Activated T-cell treated with anti-CD3 and anti-CD28 coated beads, Interleukin-2, amount 50 U/mL, for 24 hours (primary cell): ENCODE measurements at regions not wholly inside any gene's neighbourhood (a gene's known extent, or its start where the extent isn't known, plus 50 kb on each side); places are given as distances from the start of the nearest gene placed in this dataset.

Experiments
- DNase-seq: peaks from one replicate; pipeline ENCODE4 v3.0.0-alpha.2; 2020
- H3K27ac Mint-ChIP-seq: 2 replicates; pipeline ENCODE4 v1.8.0; 2020; ENCODE audit warnings: mild to moderate bottlenecking, mixed read lengths
- H3K27me3 Mint-ChIP-seq: 2 replicates; pipeline ENCODE4 v1.8.0; 2020; ENCODE audit warnings: mixed read lengths
- H3K36me3 Mint-ChIP-seq: 2 replicates; pipeline ENCODE4 v1.8.0; 2020; ENCODE audit warnings: low read depth, mixed read lengths
- H3K4me1 Mint-ChIP-seq: 2 replicates; pipeline ENCODE4 v1.8.0; 2020; ENCODE audit warnings: low read depth, mixed read lengths
- H3K4me3 Mint-ChIP-seq: 2 replicates; pipeline ENCODE4 v1.8.0; 2020; ENCODE audit warnings: mild to moderate bottlenecking, moderate library complexity, mixed read lengths
- H3K9me3 Mint-ChIP-seq: 2 replicates; pipeline ENCODE4 v1.8.0; 2020; ENCODE audit warnings: mixed read lengths

DNA sequence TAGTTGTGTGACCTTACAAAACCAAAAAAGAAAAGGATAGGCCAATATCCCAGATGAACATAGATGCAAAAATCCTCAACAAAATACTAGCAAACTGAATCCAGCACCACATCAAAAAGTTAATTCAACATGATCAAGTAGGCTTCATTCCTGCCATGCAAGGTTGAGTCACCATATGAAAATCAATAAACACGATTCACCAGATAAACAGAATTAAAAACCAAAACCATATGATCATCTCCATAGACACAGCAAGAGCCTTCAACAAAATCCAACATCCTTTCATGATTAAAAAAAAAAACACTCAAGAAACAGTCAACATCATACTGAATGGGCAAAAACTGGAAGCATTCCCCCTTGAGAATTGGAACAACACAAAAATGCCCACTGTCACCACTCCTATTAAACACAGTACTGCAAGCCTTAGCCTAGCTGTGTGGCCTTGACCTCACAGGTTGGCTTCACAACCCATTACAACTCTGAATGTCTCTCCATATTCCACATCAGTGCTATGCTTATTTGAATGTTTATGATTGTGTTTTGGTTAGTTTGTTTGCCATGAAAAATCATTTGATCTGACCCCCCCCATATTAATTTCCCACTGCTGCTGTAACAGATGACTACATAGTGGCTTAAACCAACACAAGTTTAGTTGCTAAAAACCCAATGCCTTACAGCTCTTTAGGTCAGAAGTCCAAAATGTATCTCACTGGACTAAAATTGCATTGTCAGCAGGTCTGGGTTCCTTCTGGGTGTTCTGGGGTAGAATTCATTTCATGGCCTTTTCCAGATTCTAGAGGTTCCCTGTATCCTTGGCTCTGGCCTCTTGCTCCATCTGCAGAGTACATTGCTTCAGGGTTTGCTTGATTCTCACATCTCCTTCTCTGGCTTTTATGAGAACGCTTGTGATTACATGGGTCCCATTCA is 257.1 kb upstream of the DYNLRB2 start:
- H3K9me3 Mint-ChIP-seq, result no peaks in the 10 kb centered on the region
- DNase-seq, result no peak
- no peaks in the 10 kb centered on the region for H3K4me1 Mint-ChIP-seq
- H3K4me3 Mint-ChIP-seq, result no peak overlapping the region
- no peak overlapping the region for H3K27ac Mint-ChIP-seq
- peaks cover 13% of the 10 kb centered on the region for H3K27me3 Mint-ChIP-seq
- no peaks in the 10 kb centered on the region for H3K36me3 Mint-ChIP-seq

DNA sequence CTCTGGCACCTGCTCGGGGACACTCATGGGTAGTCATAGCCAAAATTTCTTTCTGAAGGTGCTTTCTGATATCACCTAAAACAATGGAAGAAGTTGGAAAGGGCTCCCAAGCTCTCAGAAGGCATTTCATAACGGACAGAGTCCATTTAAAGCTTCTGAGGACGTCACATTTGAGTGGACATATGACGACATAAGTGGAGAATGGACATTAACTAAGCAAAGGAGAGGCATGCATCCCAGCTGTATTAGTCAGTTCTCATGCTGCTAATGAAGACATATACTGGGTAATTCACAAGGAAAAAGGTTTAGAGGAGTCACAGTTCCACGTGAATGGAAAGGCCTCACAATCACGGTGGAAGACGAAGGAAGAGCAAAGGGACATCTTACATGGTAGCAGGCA is 260.2 kb upstream of the DYNLRB2 start:
- Mint-ChIP-seq H3K27ac (no peak overlapping the region), H3K4me3 (no peak overlapping the region)
- DNase-seq, result no peak

DNA sequence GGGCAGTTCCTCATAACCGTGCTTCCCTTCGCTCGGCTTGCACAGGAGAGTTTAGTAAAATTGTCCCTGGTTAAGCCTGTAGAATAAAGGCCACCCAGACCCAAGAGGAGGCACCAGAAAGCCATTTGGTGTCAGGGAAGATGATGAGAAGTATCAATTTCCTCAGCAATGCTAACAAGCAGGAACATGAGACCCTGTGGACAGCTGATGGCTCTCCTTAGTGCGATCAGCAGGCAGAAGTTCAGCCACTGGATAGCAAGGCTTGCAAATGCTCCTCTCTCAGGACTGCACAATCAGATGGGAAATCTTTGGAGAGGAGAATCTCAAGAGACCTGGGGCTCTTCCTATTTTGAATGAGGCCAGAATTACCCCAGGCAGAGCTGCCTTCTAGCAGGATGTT is 261.1 kb upstream of the DYNLRB2 start:
- no peaks in the 10 kb centered on the region for H3K4me1 Mint-ChIP-seq
- H3K27me3 Mint-ChIP-seq, result peaks cover 19% of the 10 kb centered on the region
- no peak for DNase-seq
- H3K4me3 Mint-ChIP-seq, result no peak overlapping the region
- H3K9me3 Mint-ChIP-seq, result no peaks in the 10 kb centered on the region
- no peaks in the 10 kb centered on the region for H3K36me3 Mint-ChIP-seq
- no peak overlapping the region for H3K27ac Mint-ChIP-seq

More for the DNA sequence above, 260.2 kb upstream of the DYNLRB2 start:
- Mint-ChIP-seq H3K36me3 (no peaks in the 10 kb centered on the region), H3K4me1 (no peaks in the 10 kb centered on the region), H3K27me3 (peaks cover 19% of the 10 kb centered on the region), H3K9me3 (no peaks in the 10 kb centered on the region)

- Mint-ChIP-seq H3K4me3 (no peak overlapping the region), H3K36me3 (no peaks in the 10 kb centered on the region), H3K9me3 (no peaks in the 10 kb centered on the region), H3K27me3 (peaks cover 12% of the 10 kb centered on the region), H3K27ac (no peak overlapping the region), H3K4me1 (peaks cover 7% of the 10 kb centered on the region)
- DNase-seq, result no peak
Measured at GRCh38 chr16:80277182-80277581, 263.6 kb upstream of the DYNLRB2 start.

DNA sequence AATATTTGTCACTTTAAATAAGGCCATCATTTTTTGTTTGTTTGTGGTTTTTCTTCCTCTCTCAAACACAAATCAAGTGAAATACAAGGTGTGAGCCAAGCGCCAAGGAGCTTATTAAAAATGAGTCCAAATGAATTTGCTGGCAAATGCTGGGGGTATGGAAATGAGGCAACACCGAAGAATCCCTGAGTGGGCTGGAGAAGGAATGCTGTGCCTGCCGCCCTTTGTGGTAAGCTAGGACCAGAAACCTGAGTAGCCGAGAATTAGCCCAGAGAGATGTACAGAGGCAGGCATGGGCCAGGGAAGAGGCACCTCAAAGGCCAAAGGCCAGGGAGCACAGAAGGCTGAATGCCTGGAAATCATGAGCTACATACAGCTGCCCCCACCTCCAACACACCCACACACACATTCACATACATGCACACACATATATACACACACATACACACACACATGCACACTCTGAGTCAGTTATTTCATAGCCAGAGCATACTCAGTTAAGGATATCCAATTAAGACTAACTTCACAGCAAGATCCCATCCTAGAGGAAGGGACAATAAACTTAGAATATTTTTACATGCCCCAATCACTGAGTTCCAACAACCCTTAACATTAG is 266.1 kb upstream of the DYNLRB2 start:
- Mint-ChIP-seq H3K9me3 (no peaks in the 10 kb centered on the region), H3K27me3 (peaks cover 12% of the 10 kb centered on the region), H3K4me3 (no peak overlapping the region), H3K27ac (peak overlapping the region; percentile 67), H3K36me3 (no peaks in the 10 kb centered on the region), H3K4me1 (peaks cover 7% of the 10 kb centered on the region)
- no peak for DNase-seq

- Mint-ChIP-seq H3K27ac (peak overlapping the region; percentile 67), H3K4me1 (peaks cover 7% of the 10 kb centered on the region), H3K36me3 (no peaks in the 10 kb centered on the region), H3K27me3 (peaks cover 12% of the 10 kb centered on the region), H3K4me3 (no peak overlapping the region), H3K9me3 (no peaks in the 10 kb centered on the region)
- no peak for DNase-seq
Measured at GRCh38 chr16:80273635-80274538, 266.9 kb upstream of the DYNLRB2 start.

DNA sequence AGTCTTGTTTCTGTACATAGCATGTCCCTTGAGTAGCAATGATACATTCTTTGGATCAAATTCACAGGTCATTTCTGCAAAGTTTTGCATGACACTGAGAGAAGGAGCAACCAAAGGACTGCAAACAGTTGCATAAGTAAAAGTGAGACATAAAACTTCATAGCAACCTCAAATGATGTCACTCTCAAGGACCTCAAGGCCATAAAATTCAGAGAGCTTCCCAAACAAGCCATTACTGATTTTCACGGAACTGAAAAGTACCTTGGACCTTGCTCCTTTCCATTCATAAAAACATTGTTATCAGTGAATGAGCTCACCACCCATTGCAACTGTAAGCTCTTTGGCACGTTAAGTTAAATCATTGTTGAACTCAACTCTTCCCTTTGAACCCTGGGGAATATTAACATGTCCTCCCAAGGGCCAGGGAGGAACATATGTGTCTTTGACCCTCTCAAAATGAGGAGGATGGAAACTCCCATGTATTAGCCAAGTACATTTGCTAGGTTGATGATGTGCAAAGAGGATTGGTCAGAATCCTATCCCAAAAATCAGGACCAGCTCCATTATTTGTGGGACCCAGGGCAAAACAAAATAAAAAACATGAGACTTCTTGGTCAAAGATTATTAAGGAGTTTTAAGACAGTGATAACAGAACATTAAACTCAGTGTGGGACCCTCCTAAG is 275.0 kb upstream of the DYNLRB2 start:
- H3K4me3 Mint-ChIP-seq, result no peak overlapping the region
- DNase-seq, result no peak
- H3K27me3 Mint-ChIP-seq, result peaks cover 22% of the 10 kb centered on the region
- no peaks in the 10 kb centered on the region for H3K9me3 Mint-ChIP-seq
- H3K36me3 Mint-ChIP-seq, result no peaks in the 10 kb centered on the region
- no peak overlapping the region for H3K27ac Mint-ChIP-seq
- peaks cover 3% of the 10 kb centered on the region for H3K4me1 Mint-ChIP-seq

DNA sequence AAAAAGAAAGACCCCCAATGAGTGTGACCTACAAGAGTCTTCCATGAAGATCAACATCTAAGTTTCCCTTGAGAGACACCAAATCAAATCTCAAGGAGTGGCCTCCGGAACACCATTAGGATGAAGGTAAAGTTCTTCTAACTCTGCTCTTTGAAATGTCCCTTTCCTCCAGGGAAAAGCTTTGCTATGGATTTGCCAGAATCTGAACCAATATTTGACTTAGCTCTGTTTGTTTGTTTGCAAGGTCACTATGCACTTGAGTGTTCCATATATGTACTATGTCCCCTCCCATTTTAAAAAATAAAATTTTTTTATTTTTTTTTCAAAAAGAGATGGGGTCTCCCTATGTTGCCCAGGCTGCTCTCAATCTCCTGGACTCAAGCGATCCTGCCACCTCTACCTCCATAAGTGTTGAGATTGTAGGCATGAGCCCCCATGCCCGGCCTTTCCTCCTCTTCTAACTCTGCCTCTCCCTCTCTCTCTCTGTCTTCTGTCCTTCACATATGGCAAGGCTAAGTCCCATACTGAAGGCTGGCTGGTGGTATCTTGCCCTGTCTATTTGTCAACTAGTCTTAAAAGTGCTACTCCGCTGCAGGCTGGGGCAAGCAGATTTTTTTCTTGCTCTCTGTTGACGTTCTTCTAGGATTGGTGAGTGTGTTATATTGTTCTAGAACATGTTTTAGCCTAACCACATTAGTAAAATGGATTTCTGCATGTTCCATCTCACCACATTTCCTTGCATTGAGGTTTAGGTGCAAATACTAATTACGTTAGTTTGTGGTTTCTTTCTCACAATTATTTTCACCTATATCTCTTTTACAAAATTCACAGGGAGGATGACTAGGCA is 276.7 kb upstream of the DYNLRB2 start:
- H3K27ac Mint-ChIP-seq, result no peak overlapping the region
- peaks cover 22% of the 10 kb centered on the region for H3K27me3 Mint-ChIP-seq
- H3K36me3 Mint-ChIP-seq, result no peaks in the 10 kb centered on the region
- H3K4me1 Mint-ChIP-seq, result peaks cover 3% of the 10 kb centered on the region
- no peak for DNase-seq
- no peak overlapping the region for H3K4me3 Mint-ChIP-seq
- no peaks in the 10 kb centered on the region for H3K9me3 Mint-ChIP-seq

DNA sequence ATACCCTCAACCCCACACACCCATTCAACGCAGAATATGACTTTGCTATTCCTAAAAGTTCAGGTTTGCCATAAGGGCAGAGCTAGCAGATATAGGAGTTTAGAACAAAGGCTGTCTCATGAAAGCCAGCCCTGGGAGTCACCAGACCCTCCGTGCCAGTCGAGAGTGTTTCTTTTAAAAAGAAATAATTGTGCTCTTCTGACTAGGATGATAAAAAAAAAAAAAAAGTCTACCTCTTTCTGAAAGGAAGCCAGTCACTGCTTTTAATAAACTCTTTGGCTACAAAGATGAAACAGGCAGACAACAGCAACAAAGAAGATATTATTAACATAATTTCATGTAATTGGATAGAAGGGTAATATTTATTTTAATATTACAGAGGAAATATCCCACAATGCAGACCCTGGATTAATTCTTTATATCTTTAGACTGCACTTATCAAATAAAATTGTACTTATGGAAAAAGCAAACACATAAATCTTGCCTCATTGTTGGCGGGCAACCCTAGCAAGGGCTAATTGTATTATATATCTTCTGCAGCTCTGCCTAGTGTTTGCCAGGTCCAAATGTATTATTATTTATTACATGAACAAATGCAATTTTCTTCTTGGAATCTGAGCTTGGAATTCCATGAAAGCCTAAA is 277.5 kb upstream of the DYNLRB2 start:
- Mint-ChIP-seq H3K27me3 (peaks cover 22% of the 10 kb centered on the region), H3K9me3 (no peaks in the 10 kb centered on the region), H3K4me3 (no peak overlapping the region), H3K27ac (no peak overlapping the region), H3K36me3 (no peaks in the 10 kb centered on the region), H3K4me1 (peaks cover 3% of the 10 kb centered on the region)
- DNase-seq, result no peak

DNA sequence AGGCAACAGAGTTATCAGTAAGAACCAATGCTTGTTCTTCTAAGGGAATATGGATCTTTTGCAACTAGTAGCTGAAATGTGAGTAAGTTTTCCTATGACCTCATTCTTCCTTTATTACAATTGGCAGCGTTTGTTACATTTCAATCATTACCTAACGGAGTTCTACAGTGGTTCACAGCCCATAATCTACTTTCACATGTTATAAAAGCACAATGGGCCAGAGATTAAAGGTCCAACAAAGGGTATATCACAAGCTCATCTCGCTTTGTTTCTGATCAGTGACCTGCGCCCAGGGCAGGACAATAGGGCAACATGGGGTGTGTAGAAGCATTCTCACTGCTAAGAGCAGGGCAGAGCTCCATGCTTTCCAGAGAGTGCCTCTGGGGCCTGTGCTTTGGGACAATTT is 279.9 kb upstream of the DYNLRB2 start:
- DNase-seq, result no peak
- Mint-ChIP-seq H3K27me3 (peaks cover 14% of the 10 kb centered on the region), H3K4me1 (peaks cover 3% of the 10 kb centered on the region)

DNA sequence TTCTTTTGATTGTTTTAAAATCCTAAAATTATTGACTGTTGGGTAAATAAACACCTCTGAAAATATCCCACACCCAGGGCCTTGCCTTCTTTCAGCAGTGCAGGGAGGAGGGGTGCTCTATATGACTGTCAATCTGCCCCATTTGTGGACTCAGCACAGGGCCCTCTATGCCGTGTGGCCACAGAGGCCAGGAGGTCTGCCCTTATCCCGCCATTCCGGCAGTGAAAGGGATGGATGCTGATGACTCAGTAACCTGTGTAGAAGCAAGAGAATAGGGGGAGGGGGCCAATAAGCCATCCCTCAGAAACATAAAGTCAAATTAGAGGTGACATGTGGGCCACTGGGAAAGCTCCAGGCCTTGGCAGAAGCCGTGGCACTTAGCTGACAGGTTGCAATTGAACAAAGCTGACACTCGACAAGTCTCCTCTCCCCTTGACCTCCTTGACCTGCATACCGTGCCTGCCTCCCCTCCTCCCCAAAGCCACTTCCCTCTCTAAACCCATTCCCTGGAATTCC is 281.4 kb upstream of the DYNLRB2 start:
- H3K27ac Mint-ChIP-seq, result no peak overlapping the region
- H3K4me1 Mint-ChIP-seq, result peaks cover 2% of the 10 kb centered on the region
- peaks cover 16% of the 10 kb centered on the region for H3K27me3 Mint-ChIP-seq
- no peak overlapping the region for H3K4me3 Mint-ChIP-seq
- DNase-seq, result no peak
- no peaks in the 10 kb centered on the region for H3K9me3 Mint-ChIP-seq
- H3K36me3 Mint-ChIP-seq, result no peaks in the 10 kb centered on the region

More for the DNA sequence above, 279.9 kb upstream of the DYNLRB2 start:
- Mint-ChIP-seq H3K27ac (no peak overlapping the region), H3K4me3 (no peak overlapping the region), H3K9me3 (no peaks in the 10 kb centered on the region), H3K36me3 (no peaks in the 10 kb centered on the region)

GRCh38 chr16:80258407-80258806 is 282.4 kb upstream of the DYNLRB2 start:
- Mint-ChIP-seq H3K27ac (no peak overlapping the region), H3K4me1 (no peaks in the 10 kb centered on the region), H3K36me3 (no peaks in the 10 kb centered on the region), H3K4me3 (no peak overlapping the region), H3K9me3 (no peaks in the 10 kb centered on the region), H3K27me3 (peaks cover 10% of the 10 kb centered on the region)
- no peak for DNase-seq

DNA sequence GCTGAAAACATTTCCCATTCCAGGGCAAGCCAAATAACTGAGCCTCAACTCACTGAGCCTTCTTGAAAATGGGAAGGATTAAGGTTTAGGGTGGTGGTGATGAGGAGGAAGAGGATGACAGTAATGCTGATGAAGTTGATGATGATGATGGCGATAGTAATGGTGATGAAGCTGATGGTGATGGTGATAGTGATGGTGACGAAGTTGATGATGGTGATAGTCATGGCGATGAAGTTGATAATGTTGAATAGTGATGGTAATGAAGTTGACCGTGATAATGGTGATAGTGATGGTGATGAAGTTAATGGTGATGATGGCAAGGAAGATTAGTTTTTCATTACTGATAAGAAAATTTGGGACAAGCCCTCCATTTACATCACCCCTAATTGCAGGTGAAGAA is 285.8 kb upstream of the DYNLRB2 start:
- Mint-ChIP-seq H3K36me3 (no peaks in the 10 kb centered on the region), H3K27ac (no peak overlapping the region), H3K4me3 (no peak overlapping the region), H3K4me1 (no peaks in the 10 kb centered on the region), H3K27me3 (peaks cover 9% of the 10 kb centered on the region), H3K9me3 (no peaks in the 10 kb centered on the region)
- no peak for DNase-seq
